RWPE2 (cell line): ENCODE measurements at regions not wholly inside any gene's neighbourhood (a gene's known extent, or its start where the extent isn't known, plus 50 kb on each side); places are given as distances from the start of the nearest gene placed in this dataset.

Experiments
- ATAC-seq: fragments of 200-7000 bp; cut with Tn5 transposase; 3 replicates; pipeline ENCODE4 v1.9.1; 2021; ENCODE audit warnings: low read depth
- DNase-seq: peaks from one replicate; pipeline ENCODE4 v3.0.0-alpha.2; 2020; ENCODE audit warnings: low spot score
- H3K27ac ChIP-seq: fragments of 450-650 bp; 2 replicates; pipeline ENCODE4 v1.5.1; 2017; ENCODE audit warnings: mild to moderate bottlenecking; ENCODE audit not compliant: poor library complexity, severe bottlenecking
- H3K27me3 ChIP-seq: fragments of 250-450 bp; sonication (Bioruptor Pico); 2 replicates; pipeline ENCODE4 v1.5.1; 2021; ENCODE audit warnings: mild to moderate bottlenecking, moderate library complexity; ENCODE audit not compliant: insufficient read depth, poor library complexity, severe bottlenecking
- H3K36me3 ChIP-seq: fragments of 250-450 bp; sonication (Bioruptor Pico); 2 replicates; pipeline ENCODE4 v1.5.1; 2020; ENCODE audit warnings: low read depth, mild to moderate bottlenecking, moderate library complexity
- H3K4me1 ChIP-seq: fragments of 250-450 bp; sonication (Bioruptor Pico); 2 replicates; pipeline ENCODE4 v1.5.1; 2021; ENCODE audit warnings: mild to moderate bottlenecking, moderate library complexity; ENCODE audit not compliant: insufficient read depth, poor library complexity, severe bottlenecking
- H3K4me3 ChIP-seq: fragments of 250-450 bp; sonication (Bioruptor Pico); 2 replicates; pipeline ENCODE4 v1.5.1; 2021; ENCODE audit warnings: mild to moderate bottlenecking, moderate library complexity; ENCODE audit not compliant: severe bottlenecking
- H3K9me3 ChIP-seq: fragments of 250-450 bp; sonication (Bioruptor Pico); 2 replicates; pipeline ENCODE4 v1.5.1; 2021; ENCODE audit warnings: mild to moderate bottlenecking, moderate library complexity; ENCODE audit not compliant: severe bottlenecking
- CTCF ChIP-seq: fragments of 450-650 bp; IDR thresholded peaks from one replicate; pipeline ENCODE4 v1.5.1; 2017; ENCODE audit warnings: mild to moderate bottlenecking, moderate library complexity; ENCODE audit not compliant: poor library complexity, severe bottlenecking

DNA sequence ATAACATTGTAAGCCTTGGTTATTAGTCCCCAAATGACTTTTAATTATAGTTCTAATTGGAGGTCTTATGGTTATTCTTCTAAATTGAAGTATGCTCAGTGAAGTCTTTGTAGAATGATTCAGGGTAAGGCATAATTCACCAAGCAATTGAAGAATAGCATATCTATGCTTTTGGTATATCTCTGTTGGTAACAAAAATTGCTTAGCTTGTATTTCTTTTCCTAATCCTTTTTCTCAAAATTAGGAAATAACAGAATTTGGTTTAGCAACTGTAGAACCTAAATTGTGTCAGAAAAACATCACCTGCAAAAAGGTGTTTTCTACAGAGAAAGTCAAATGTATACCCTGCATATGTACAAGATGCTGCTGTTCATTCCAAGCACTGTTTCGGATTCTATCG lies 189.2 kb upstream of the EPHA4 start:
- ATAC-seq (no peak), DNase-seq (no peak)
- no peaks in the 10 kb centered on the region for H3K36me3 ChIP-seq
- H3K4me3 ChIP-seq: no peak overlapping the region
- no peaks in the 10 kb centered on the region for H3K27me3 ChIP-seq
- TF ChIP-seq CTCF: no peak
- H3K9me3 ChIP-seq: no peaks in the 10 kb centered on the region
- H3K4me1 ChIP-seq: no peaks in the 10 kb centered on the region
- H3K27ac ChIP-seq: no peak overlapping the region

- H3K27ac ChIP-seq: no peak overlapping the region
- no peak for DNase-seq
Observed at GRCh38 chr2:221758076-221758475, 186.0 kb upstream of the EPHA4 start.

DNA sequence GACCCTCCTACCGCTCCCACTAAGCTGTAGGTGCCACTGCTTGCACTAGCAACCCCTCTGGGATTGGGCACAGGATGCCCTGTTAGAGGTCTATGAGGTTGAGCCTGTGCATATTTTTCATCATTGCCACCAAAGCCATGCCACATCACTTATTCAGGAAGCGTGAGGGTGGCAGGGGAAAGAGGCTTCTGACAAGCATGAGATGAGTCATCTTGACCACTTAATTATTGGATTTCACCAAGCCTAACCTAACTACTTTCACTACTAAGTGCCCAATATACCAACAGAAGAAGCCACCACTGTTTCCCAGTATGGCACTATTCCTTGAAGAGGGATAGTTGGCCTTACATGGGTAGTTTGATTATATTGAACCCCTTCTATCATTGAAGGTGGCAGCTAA lies 181.3 kb upstream of the EPHA4 start:
- Histone ChIP-seq H3K9me3 (no peaks in the 10 kb centered on the region), H3K27me3 (no peaks in the 10 kb centered on the region), H3K4me1 (no peaks in the 10 kb centered on the region), H3K27ac (no peak overlapping the region), H3K36me3 (no peaks in the 10 kb centered on the region), H3K4me3 (no peak overlapping the region)
- DNase-seq (no peak), ATAC-seq (no peak)
- no peak for TF ChIP-seq CTCF

More at GRCh38 chr2:221758076-221758475, 186.0 kb upstream of the EPHA4 start:
- ATAC-seq: no peak
- Histone ChIP-seq H3K9me3 (no peaks in the 10 kb centered on the region), H3K4me1 (no peaks in the 10 kb centered on the region), H3K27me3 (no peaks in the 10 kb centered on the region), H3K4me3 (no peak overlapping the region), H3K36me3 (no peaks in the 10 kb centered on the region)
- no peak for TF ChIP-seq CTCF

- Histone ChIP-seq H3K4me3 (no peak overlapping the region), H3K27me3 (no peaks in the 10 kb centered on the region), H3K9me3 (no peaks in the 10 kb centered on the region), H3K4me1 (no peaks in the 10 kb centered on the region), H3K36me3 (no peaks in the 10 kb centered on the region), H3K27ac (no peak overlapping the region)
- TF ChIP-seq CTCF: no peak
- ATAC-seq (no peak), DNase-seq (no peak)
Observed at GRCh38 chr2:221752781-221753180, 180.7 kb upstream of the EPHA4 start.

DNA sequence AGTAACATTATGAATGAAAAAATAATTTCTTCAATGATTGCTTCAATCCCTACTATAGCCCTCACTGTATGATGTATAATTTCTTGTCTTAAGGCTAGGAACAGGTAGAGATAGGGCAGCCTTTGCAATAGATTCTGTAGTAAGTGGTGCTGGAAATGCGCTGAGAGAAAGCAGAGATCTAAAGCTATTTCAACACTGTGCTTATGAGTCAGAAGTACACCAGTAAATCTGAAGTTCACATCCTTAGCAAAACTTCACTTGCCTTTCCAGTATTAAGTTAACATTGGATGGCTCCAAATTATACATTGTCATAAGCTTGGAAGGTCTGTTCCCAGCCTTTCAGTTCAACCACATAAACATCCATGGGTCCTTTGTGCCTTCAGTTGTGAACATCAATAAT lies 178.2 kb upstream of the EPHA4 start:
- no peak for DNase-seq
- no peaks in the 10 kb centered on the region for H3K4me1 ChIP-seq
- no peak overlapping the region for H3K4me3 ChIP-seq
- no peak for ATAC-seq
- H3K9me3 ChIP-seq: no peaks in the 10 kb centered on the region
- H3K36me3 ChIP-seq: no peaks in the 10 kb centered on the region
- TF ChIP-seq CTCF: no peak
- H3K27me3 ChIP-seq: no peaks in the 10 kb centered on the region
- H3K27ac ChIP-seq: no peak overlapping the region
